ENCODE measurements at regions not wholly inside any gene's neighbourhood (a gene's known extent, or its start where the extent isn't known, plus 50 kb on each side); places are given as distances from the start of the nearest gene placed in this dataset.

DNA sequence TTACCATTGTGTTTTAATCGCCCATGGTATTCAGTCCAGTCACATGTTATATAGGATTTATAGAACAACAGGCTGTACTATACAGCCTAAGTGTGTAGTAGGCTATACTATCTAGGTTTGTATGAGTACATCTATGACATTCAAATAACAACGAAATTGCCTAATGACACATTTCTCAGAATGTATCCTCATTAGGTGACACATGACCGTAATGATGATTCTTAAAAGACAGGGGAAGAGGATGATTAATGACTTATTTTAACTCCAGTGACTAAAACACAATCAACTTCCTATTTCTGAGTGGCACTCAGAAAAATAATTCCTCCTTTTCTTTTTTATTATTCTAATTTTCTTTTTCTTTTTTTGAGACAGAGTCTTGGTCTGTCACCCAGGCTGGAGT lies 63.0 kb upstream of the ACSL3 start:
- H3K4me3 ChIP-seq = no peak overlapping the region
- 69 to 76% (median 71%) methylated on average over 3 of the region's 3 CpGs for WGBS, 4 donors
- TF ChIP-seq, protein P1, sequence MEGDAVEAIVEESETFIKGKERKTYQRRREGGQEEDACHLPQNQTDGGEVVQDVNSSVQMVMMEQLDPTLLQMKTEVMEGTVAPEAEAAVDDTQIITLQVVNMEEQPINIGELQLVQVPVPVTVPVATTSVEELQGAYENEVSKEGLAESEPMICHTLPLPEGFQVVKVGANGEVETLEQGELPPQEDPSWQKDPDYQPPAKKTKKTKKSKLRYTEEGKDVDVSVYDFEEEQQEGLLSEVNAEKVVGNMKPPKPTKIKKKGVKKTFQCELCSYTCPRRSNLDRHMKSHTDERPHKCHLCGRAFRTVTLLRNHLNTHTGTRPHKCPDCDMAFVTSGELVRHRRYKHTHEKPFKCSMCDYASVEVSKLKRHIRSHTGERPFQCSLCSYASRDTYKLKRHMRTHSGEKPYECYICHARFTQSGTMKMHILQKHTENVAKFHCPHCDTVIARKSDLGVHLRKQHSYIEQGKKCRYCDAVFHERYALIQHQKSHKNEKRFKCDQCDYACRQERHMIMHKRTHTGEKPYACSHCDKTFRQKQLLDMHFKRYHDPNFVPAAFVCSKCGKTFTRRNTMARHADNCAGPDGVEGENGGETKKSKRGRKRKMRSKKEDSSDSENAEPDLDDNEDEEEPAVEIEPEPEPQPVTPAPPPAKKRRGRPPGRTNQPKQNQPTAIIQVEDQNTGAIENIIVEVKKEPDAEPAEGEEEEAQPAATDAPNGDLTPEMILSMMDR (IDR thresholded peaks at IDR 0.05) = no peak
- TF ChIP-seq POLR2A (IDR thresholded peaks at IDR 0.05) = no peak
- intact Hi-C loops (cut with DNase I) = loop anchor here (5.0 to 10.0 kb wide), 2 partner anchors 104 to 107 kb away; no protein-coding TSS in a partner anchor
- no peaks in the 10 kb centered on the region for H3K9me3 ChIP-seq (replicated peaks in 1 of 3)
- H3K36me3 ChIP-seq (replicated peaks in 1 of 2) = no peaks in the 10 kb centered on the region
- no peak overlapping the region for H3K27ac ChIP-seq
- H3K4me1 ChIP-seq (replicated peaks in 1 of 2) = peaks cover 0 to 15% of the 10 kb centered on the region in 2 donors
- H3K27me3 ChIP-seq = no peaks in the 10 kb centered on the region
- no peak for DNase-seq

- peaks cover 0 to 14% of the 10 kb centered on the region in 2 donors for H3K4me1 ChIP-seq (replicated peaks in 1 of 2)
- no peak overlapping the region for H3K27ac ChIP-seq
- H3K27me3 ChIP-seq = no peaks in the 10 kb centered on the region
- TF ChIP-seq, protein P1 (IDR thresholded peaks at IDR 0.05) = no peak
- TF ChIP-seq POLR2A (IDR thresholded peaks at IDR 0.05) = no peak
- no peaks in the 10 kb centered on the region for H3K9me3 ChIP-seq (replicated peaks in 1 of 3)
- H3K4me3 ChIP-seq = no peak overlapping the region
- no peak for DNase-seq
- intact Hi-C loops (cut with DNase I) = loop anchor here (5.0 to 10.0 kb wide), 2 partner anchors 104 to 106 kb away; no protein-coding TSS in a partner anchor
- no peaks in the 10 kb centered on the region for H3K36me3 ChIP-seq (replicated peaks in 1 of 2)
These were observed 62.3 kb upstream of the ACSL3 start for GRCh38 chr2:222798528-222798927.

DNA sequence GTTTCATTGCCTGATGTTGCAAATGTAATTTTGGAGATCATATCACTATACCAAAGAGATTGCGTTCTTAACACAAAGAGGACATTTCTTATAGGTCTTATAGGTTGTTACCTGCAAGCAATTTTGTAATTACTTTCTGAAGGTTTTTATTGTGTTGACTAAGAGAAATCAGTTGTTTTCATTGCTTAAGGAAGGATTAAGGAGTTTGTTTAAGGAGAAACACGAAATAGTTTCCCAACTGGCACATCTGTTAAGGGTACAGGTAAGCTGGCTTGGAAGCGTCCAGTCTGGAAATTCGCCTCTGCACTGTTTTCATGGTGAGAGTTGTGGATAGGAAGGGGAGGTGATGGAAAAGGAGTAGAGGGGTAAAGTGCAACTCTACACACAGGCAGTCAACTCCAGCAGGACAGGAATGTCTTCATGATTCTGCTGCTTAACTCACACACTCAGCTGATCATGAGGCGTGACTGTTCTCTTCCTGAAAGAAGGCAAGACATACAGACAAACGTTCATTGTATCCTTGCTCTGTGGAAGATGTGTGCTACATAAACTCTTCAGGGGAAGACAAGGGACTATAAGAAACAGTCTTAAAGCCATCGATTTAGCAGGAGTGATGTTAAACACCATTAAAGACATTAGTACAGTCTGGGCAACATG lies 61.4 kb upstream of the ACSL3 start:
- Histone ChIP-seq H3K9me3 (replicated peaks in 1 of 3) (no peaks in the 10 kb centered on the region), H3K27ac (no peak overlapping the region), H3K4me1 (replicated peaks in 1 of 2) (peaks cover 0 to 14% of the 10 kb centered on the region in 2 donors), H3K36me3 (replicated peaks in 1 of 2) (no peaks in the 10 kb centered on the region), H3K27me3 (no peaks in the 10 kb centered on the region), H3K4me3 (no peak overlapping the region)
- DNase-seq = no peak
- no peak for TF ChIP-seq POLR2A (IDR thresholded peaks at IDR 0.05)
- TF ChIP-seq, protein P1 (IDR thresholded peaks at IDR 0.05) = no peak
- 78 to 87% (median 83%) methylated on average over 7 of the region's 7 CpGs for WGBS, 4 donors
- intact Hi-C loops (cut with DNase I) = loop anchor here (5.0 to 10.0 kb wide), 2 partner anchors 103 to 105 kb away; no protein-coding TSS in a partner anchor

- no peak for DNase-seq
- intact Hi-C loops (cut with DNase I) = no loop called here
- Histone ChIP-seq H3K4me3 (no peak overlapping the region), H3K27ac (no peak overlapping the region), H3K36me3 (replicated peaks in 1 of 2) (no peaks in the 10 kb centered on the region), H3K4me1 (replicated peaks in 1 of 2) (peaks cover 0 to 11% of the 10 kb centered on the region in 2 donors), H3K9me3 (replicated peaks in 1 of 3) (no peaks in the 10 kb centered on the region), H3K27me3 (no peaks in the 10 kb centered on the region)
- TF ChIP-seq POLR2A (IDR thresholded peaks at IDR 0.05) = no peak
- 78 to 87% (median 81%) methylated on average over 5 of the region's 5 CpGs for WGBS, 4 donors
These were observed 58.2 kb upstream of the ACSL3 start for GRCh38 chr2:222802514-222803196.

All from adrenal gland (tissue), 9 donors.